SU-DHL-6 (cell line): ENCODE measurements at regions not wholly inside any gene's neighbourhood (a gene's known extent, or its start where the extent isn't known, plus 50 kb on each side); places are given as distances from the start of the nearest gene placed in this dataset.

ENCODE experiments used
- H2AFZ ChIP-seq: fragments of 200-600 bp; sonication (generic); 2 replicates; pipeline ENCODE4 v1.6.1; 2014; ENCODE audit warnings: low read depth, mild to moderate bottlenecking, moderate library complexity, mixed read lengths, antibody characterized with exemption, low read length; ENCODE audit not compliant: severe bottlenecking
- H3F3A ChIP-seq: fragments of 200-600 bp; shearing (Covaris generic); 2 replicates; pipeline ENCODE4 v1.6.0; 2016; ENCODE audit warnings: antibody characterized with exemption, mild to moderate bottlenecking; ENCODE audit not compliant: insufficient read depth
- H3K27ac ChIP-seq: fragments of 200-600 bp; sonication (generic); 2 replicates; pipeline ENCODE4 v1.5.1; 2016; ENCODE audit warnings: low read depth, mild to moderate bottlenecking, low read length, moderate library complexity, mixed read lengths
- H3K27me3 ChIP-seq: fragments of 200-600 bp; sonication (generic), shearing (Covaris generic); 2 replicates; pipeline ENCODE4 v1.6.0; 2014; ENCODE audit warnings: mild to moderate bottlenecking, low read length
- H3K36me3 ChIP-seq: fragments of 200-600 bp; sonication (generic); 2 replicates; pipeline ENCODE4 v1.6.1; 2014; ENCODE audit warnings: mild to moderate bottlenecking, low read length, mixed read lengths
- H3K4me2 ChIP-seq: fragments of 300-600, 200-600 bp; shearing (Covaris generic), sonication (generic); 2 replicates; pipeline ENCODE4 v1.6.0; 2014; ENCODE audit warnings: low read length, low read depth, mild to moderate bottlenecking; ENCODE audit not compliant: poor library complexity, severe bottlenecking
- H3K4me3 ChIP-seq: fragments of 200-600 bp; sonication (generic); 2 replicates; pipeline ENCODE4 v1.5.1; 2014; ENCODE audit warnings: antibody characterized with exemption, low read length, mild to moderate bottlenecking, mixed read lengths; ENCODE audit not compliant: insufficient read depth, poor library complexity, severe bottlenecking
- H3K79me2 ChIP-seq: fragments of 200-600 bp; sonication (generic); 2 replicates; pipeline ENCODE4 v1.6.1; 2014; ENCODE audit warnings: mild to moderate bottlenecking, low read length, moderate library complexity; ENCODE audit not compliant: insufficient read depth
- H3K9ac ChIP-seq: fragments of 200-600 bp; sonication (generic); 2 replicates; pipeline ENCODE4 v1.7.0; 2014; ENCODE audit warnings: mild to moderate bottlenecking, low read length
- H3K9me2 ChIP-seq: fragments of 200-600 bp; sonication (generic); replicated peaks from 2 replicates; pipeline ENCODE4 v1.6.1; 2014; ENCODE audit warnings: low read length; ENCODE audit not compliant: insufficient read depth
- H3K9me3 ChIP-seq: fragments of 200-600 bp; sonication (generic); 2 replicates; pipeline ENCODE4 v1.6.1; 2014; ENCODE audit warnings: low read length, mixed read lengths; ENCODE audit not compliant: insufficient read depth
- H4K20me1 ChIP-seq: fragments of 200-600 bp; sonication (generic); 2 replicates; pipeline ENCODE4 v1.6.1; 2014; ENCODE audit warnings: low read depth, mild to moderate bottlenecking, antibody characterized with exemption, low read length, moderate library complexity, mixed read lengths
- EZH2phosphoT487 ChIP-seq: fragments of 200-600 bp; sonication (generic), shearing (Covaris generic); conservative IDR thresholded peaks from 2 replicates; pipeline ENCODE4 v1.6.1; 2018; ENCODE audit warnings: mild to moderate bottlenecking, antibody characterized with exemption, low read length, moderate library complexity, mixed read lengths
- TF ChIP-seq, protein P1 (sequence below): fragments of 200-600 bp; sonication (generic); IDR thresholded peaks from one replicate; pipeline ENCODE4 v1.5.1; 2017; ENCODE audit warnings: antibody characterized with exemption, mild to moderate bottlenecking, low read length, moderate library complexity; ENCODE audit not compliant: insufficient read depth, poor library complexity, severe bottlenecking

GRCh38 chr18:51943281-51943680, 396.7 kb upstream of the DCC start:
- H3K4me2 ChIP-seq: no peak overlapping the region
- TF ChIP-seq, protein P1, sequence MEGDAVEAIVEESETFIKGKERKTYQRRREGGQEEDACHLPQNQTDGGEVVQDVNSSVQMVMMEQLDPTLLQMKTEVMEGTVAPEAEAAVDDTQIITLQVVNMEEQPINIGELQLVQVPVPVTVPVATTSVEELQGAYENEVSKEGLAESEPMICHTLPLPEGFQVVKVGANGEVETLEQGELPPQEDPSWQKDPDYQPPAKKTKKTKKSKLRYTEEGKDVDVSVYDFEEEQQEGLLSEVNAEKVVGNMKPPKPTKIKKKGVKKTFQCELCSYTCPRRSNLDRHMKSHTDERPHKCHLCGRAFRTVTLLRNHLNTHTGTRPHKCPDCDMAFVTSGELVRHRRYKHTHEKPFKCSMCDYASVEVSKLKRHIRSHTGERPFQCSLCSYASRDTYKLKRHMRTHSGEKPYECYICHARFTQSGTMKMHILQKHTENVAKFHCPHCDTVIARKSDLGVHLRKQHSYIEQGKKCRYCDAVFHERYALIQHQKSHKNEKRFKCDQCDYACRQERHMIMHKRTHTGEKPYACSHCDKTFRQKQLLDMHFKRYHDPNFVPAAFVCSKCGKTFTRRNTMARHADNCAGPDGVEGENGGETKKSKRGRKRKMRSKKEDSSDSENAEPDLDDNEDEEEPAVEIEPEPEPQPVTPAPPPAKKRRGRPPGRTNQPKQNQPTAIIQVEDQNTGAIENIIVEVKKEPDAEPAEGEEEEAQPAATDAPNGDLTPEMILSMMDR: no peak
- TF ChIP-seq EZH2phosphoT487: no peak

DNA sequence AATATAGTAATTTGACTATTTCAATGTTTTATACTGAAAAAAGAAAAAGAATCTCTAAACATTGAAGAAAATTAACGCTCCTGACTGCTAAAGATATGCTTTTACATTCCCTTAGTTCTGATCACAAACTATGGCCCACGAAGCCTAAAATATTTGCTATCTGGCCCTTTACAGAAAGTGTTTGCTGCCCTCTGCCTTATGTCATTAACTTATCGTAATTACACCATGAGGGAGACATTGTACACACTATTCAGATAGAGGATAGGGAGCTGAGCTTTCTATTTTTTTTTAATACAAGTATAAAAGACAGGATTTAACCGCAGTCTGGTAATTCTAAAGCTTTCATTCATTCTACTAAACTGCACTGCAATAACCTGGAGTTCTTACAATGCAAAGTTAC, 393.1 kb upstream of the DCC start:
- H3K36me3 ChIP-seq: no peaks in the 10 kb centered on the region
- no peaks in the 10 kb centered on the region for H3F3A ChIP-seq
- no peaks in the 10 kb centered on the region for H3K9me2 ChIP-seq
- no peak overlapping the region for H3K27ac ChIP-seq
- no peak overlapping the region for H3K4me3 ChIP-seq
- H3K4me2 ChIP-seq: no peak overlapping the region
- no peaks in the 10 kb centered on the region for H4K20me1 ChIP-seq
- H3K79me2 ChIP-seq: no peaks in the 10 kb centered on the region
- H3K9ac ChIP-seq: no peak overlapping the region
- H2AFZ ChIP-seq: no peak overlapping the region
- H3K27me3 ChIP-seq: no peaks in the 10 kb centered on the region
- no peaks in the 10 kb centered on the region for H3K9me3 ChIP-seq
- TF ChIP-seq, protein P1: no peak
- TF ChIP-seq EZH2phosphoT487: no peak

More at GRCh38 chr18:51943281-51943680, 396.7 kb upstream of the DCC start:
- Histone ChIP-seq H3K27me3 (no peaks in the 10 kb centered on the region), H3K9ac (no peak overlapping the region), H3K9me2 (no peaks in the 10 kb centered on the region), H3K9me3 (no peaks in the 10 kb centered on the region), H3K79me2 (no peaks in the 10 kb centered on the region), H3K4me3 (no peak overlapping the region), H3K36me3 (no peaks in the 10 kb centered on the region), H2AFZ (no peak overlapping the region), H3F3A (no peaks in the 10 kb centered on the region), H3K27ac (no peak overlapping the region), H4K20me1 (no peaks in the 10 kb centered on the region)

DNA sequence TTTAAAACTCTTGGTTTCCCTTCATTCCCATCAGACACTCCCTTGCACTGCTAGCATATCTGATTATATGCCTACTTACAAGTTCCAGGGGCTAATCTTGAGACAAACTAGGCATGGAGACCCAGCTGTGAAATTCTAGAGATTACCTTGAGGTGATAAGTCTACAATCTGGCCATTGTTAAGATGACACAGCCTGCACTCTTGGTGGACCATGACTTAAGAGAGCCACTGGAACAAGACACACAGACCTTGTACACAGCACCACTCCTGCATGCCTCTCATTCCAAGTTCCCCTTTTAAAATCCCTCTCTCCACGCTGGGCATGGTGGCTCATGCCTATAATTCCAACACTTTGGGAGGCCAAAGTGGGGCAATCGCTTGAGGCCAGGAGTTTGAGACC, 387.2 kb upstream of the DCC start:
- Histone ChIP-seq H3K9ac (no peak overlapping the region), H3K9me2 (no peaks in the 10 kb centered on the region), H4K20me1 (no peaks in the 10 kb centered on the region), H2AFZ (no peak overlapping the region), H3K27ac (no peak overlapping the region), H3K27me3 (no peaks in the 10 kb centered on the region), H3K9me3 (no peaks in the 10 kb centered on the region), H3K4me3 (no peak overlapping the region), H3K36me3 (no peaks in the 10 kb centered on the region), H3K4me2 (no peak overlapping the region), H3K79me2 (no peaks in the 10 kb centered on the region), H3F3A (no peaks in the 10 kb centered on the region)
- TF ChIP-seq EZH2phosphoT487: no peak
- TF ChIP-seq, protein P1: no peak

GRCh38 chr18:51953521-51953920, 386.5 kb upstream of the DCC start:
- H3K27me3 ChIP-seq: no peaks in the 10 kb centered on the region
- H3K9ac ChIP-seq: no peak overlapping the region
- H3K9me2 ChIP-seq: no peaks in the 10 kb centered on the region
- TF ChIP-seq EZH2phosphoT487: no peak
- TF ChIP-seq, protein P1: no peak
- no peak overlapping the region for H3K4me2 ChIP-seq
- H3K27ac ChIP-seq: no peak overlapping the region
- no peaks in the 10 kb centered on the region for H3K36me3 ChIP-seq
- no peak overlapping the region for H3K4me3 ChIP-seq
- H3K9me3 ChIP-seq: no peaks in the 10 kb centered on the region
- no peaks in the 10 kb centered on the region for H3K79me2 ChIP-seq
- no peaks in the 10 kb centered on the region for H3F3A ChIP-seq
- H4K20me1 ChIP-seq: no peaks in the 10 kb centered on the region
- H2AFZ ChIP-seq: no peak overlapping the region
